Stimulated activated naive CD8-positive, alpha-beta T cell treated with anti-CD3 and anti-CD28 coated beads, Interleukin-15, amount 100 ng/mL, for 72 hours (primary cell): ENCODE measurements at regions not wholly inside any gene's neighbourhood (a gene's known extent, or its start where the extent isn't known, plus 50 kb on each side); places are given as distances from the start of the nearest gene placed in this dataset.
A peak's percentile ranks its signal among the peaks of the same experiment; 100 is the strongest.

Experiments used
- ATAC-seq: fragments of 150-1000 bp; cut with Tn5 transposase; 2 replicates; pipeline ENCODE4 v1.10.0; 2021; ENCODE audit warnings: mild to moderate bottlenecking, moderate library complexity
- DNase-seq, 2 donors: peaks; one replicate each; pipeline ENCODE4 v3.0.0; 2021 to 2022
- H3K27ac Mint-ChIP-seq, 2 donors: one replicate each; pipeline ENCODE4 v1.8.0; 2022; ENCODE audit warnings: mild to moderate bottlenecking in 2 of 2, mixed read lengths in 2 of 2, moderate library complexity in 2 of 2
- H3K27me3 Mint-ChIP-seq: one replicate; pipeline ENCODE4 v1.8.0; 2022; ENCODE audit warnings: mixed read lengths
- H3K4me1 Mint-ChIP-seq: one replicate; pipeline ENCODE4 v1.8.0; 2022; ENCODE audit warnings: mild to moderate bottlenecking, mixed read lengths
- H3K4me3 Mint-ChIP-seq, 2 donors: one replicate each; pipeline ENCODE4 v1.8.0; 2022; ENCODE audit warnings: mild to moderate bottlenecking in 2 of 2, mixed read lengths in 2 of 2, moderate library complexity in 1 of 2
- H3K9me3 Mint-ChIP-seq, 2 donors: one replicate each; pipeline ENCODE4 v1.8.0; 2022; ENCODE audit warnings: mixed read lengths in 2 of 2

GRCh38 chr13:107296804-107297203 lies 728.9 kb upstream of the ARGLU1 start:
- H3K4me1 Mint-ChIP-seq = no peaks in the 10 kb centered on the region
- no peak overlapping the region for H3K4me3 Mint-ChIP-seq
- no peak overlapping the region for H3K27ac Mint-ChIP-seq
- no peak for DNase-seq
- ATAC-seq = no peak
- H3K27me3 Mint-ChIP-seq = no peaks in the 10 kb centered on the region
- H3K9me3 Mint-ChIP-seq = peaks cover 0 to 4% of the 10 kb centered on the region in 2 donors

DNA sequence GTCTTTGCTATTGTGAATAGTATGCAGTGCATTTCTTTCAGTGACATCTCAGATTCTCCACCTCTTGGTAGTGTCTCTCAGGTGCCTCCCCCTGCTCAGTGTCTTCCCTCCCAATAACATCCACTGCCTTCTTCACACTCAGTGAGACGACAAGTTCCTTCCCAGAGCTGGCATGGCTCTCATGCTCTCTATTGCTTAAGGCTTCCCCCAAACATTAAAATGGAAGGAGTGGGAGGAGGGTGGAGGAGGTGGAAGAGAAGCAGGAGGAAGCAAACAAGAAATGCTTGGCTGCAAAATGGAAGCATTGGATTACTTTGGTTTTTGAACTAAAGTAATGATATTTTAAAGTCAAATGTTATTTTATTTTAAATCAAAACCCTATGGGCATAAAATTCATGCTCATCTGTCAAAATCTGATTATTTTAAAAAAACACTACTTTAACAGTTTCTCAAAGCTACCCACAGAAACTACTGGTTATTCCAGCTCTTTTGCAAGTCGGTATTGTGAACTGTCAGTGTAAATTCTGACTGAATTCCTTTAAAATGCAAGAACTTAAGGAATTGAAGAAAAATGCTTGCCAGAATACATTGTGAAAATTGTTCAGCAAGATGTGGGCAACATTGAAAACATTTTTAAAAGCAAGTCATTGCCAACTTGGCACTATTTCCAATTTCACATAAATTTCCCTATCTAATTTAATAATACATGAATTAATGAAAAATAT lies 727.6 kb upstream of the ARGLU1 start:
- no peaks in the 10 kb centered on the region for H3K27me3 Mint-ChIP-seq
- H3K9me3 Mint-ChIP-seq = peaks cover 0 to 4% of the 10 kb centered on the region in 2 donors
- no peaks in the 10 kb centered on the region for H3K4me1 Mint-ChIP-seq
- H3K27ac Mint-ChIP-seq = no peak overlapping the region
- ATAC-seq (no peak), DNase-seq (no peak)
- H3K4me3 Mint-ChIP-seq = no peak overlapping the region

- peaks cover 0 to 7% of the 10 kb centered on the region in 2 donors for H3K9me3 Mint-ChIP-seq
- DNase-seq (no peak), ATAC-seq (no peak)
- H3K4me3 Mint-ChIP-seq = no peak overlapping the region
- H3K27ac Mint-ChIP-seq = no peak overlapping the region
- H3K27me3 Mint-ChIP-seq = no peaks in the 10 kb centered on the region
- no peaks in the 10 kb centered on the region for H3K4me1 Mint-ChIP-seq
Observed at GRCh38 chr13:107293924-107294323, 726.0 kb upstream of the ARGLU1 start.

DNA sequence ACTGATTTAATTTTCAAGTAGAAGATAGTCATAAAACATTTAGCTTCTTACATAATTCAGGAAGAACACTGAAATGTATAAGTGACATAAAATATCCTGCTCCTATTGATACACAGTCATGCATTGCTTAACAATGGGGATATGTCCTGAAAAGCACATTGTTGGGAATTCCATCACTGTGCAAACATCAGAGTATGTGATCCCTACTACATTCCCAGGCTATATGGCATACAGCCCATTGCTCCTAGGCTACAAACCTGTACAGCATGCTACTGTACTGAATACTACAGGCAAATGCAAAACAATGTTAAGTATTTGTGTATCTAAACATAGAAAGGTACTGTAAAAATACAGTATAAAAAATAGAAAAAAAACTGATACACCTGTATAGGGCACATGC lies 723.9 kb upstream of the ARGLU1 start:
- Mint-ChIP-seq H3K9me3 (peaks cover 0 to 9% of the 10 kb centered on the region in 2 donors), H3K27me3 (no peaks in the 10 kb centered on the region), H3K27ac (no peak overlapping the region), H3K4me3 (no peak overlapping the region), H3K4me1 (no peaks in the 10 kb centered on the region)
- DNase-seq (no peak), ATAC-seq (no peak)

DNA sequence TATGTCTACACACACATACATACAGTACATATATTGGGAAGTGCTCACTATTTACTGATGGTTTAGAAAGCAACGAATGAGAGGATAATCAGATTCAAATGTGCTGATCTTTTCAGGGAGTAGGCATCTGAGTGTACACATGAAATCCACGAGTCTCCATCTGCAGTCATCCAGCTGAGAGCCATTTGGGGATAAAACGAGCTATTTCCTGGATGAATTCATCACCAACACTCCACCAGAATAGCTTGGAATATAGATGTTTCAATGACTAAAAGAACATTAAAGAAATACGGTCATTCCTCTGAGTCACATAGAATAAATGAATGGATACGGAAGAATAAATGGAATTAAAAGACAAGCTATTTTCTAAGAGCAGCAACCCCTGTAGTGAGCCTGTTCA lies 721.6 kb upstream of the ARGLU1 start:
- H3K27ac Mint-ChIP-seq = no peak overlapping the region
- DNase-seq (no peak), ATAC-seq (no peak)
- H3K9me3 Mint-ChIP-seq = peaks cover under 1 to 5% of the 10 kb centered on the region in 2 donors
- no peaks in the 10 kb centered on the region for H3K27me3 Mint-ChIP-seq
- H3K4me3 Mint-ChIP-seq = no peak overlapping the region
- H3K4me1 Mint-ChIP-seq = no peaks in the 10 kb centered on the region

DNA sequence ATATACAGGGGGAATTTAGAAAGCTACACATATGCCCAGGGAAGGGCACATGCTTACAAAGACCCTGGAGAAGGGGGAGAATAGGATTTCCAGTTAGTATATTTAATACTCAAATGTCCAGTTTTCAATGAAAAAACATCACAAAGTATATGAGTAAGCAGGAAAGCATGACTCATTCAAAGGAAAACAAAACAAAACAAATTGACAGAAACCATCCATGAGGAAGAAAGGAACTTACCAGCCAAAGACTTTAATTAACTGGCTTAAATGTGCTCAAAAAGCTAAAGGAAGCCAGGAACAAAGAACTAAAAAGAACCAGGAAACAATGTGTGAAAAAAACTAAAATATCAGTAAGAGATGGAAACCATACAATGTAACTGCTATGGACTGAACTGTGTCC lies 716.2 kb upstream of the ARGLU1 start:
- Mint-ChIP-seq H3K4me3 (no peak overlapping the region), H3K27ac (no peak overlapping the region), H3K9me3 (peaks cover 4 to 18% of the 10 kb centered on the region in 2 donors), H3K27me3 (no peaks in the 10 kb centered on the region), H3K4me1 (no peaks in the 10 kb centered on the region)
- DNase-seq (no peak), ATAC-seq (no peak)

DNA sequence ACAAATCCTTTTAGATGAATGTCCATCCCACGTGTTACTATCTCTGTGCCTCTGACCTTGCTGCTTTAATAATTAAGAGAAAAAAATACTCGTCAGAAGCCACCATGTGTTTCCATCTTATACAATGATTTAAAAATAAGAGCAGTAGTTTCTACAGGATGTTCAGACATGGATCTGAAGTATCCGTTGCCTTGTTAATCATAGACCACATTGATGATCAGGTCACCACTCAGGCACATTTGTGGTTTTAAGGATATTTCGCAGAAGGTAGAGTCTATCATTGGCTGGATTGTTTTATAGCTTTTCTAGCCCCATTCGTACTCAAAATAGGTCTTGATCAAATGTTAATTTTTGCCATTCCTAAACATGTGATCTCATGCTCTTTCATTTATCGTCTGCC lies 710.0 kb upstream of the ARGLU1 start:
- Mint-ChIP-seq H3K9me3 (peaks cover 0 to 10% of the 10 kb centered on the region in 2 donors), H3K27ac (no peak overlapping the region), H3K4me3 (no peak overlapping the region), H3K27me3 (no peaks in the 10 kb centered on the region), H3K4me1 (no peaks in the 10 kb centered on the region)
- no peak for DNase-seq
- ATAC-seq = no peak

DNA sequence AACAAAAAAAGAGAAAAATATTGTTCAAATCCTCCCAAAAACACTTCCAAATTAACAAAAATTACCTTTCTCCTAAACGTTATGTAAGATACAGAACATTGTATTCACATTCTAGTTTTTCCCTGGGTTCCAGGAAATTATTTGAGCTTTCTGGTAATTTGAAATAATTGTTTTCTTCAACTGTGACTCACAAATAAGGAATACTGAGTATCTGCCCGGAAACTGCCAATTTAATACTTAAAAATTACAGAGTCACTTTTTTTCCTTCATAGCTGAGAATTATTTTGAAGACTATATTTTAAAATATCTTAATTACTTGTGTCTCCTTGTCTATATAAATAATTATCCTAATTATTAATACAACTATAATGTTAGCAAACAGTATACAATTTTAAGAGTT lies 709.0 kb upstream of the ARGLU1 start:
- no peak for ATAC-seq
- no peaks in the 10 kb centered on the region for H3K27me3 Mint-ChIP-seq
- H3K27ac Mint-ChIP-seq = no peak overlapping the region
- no peaks in the 10 kb centered on the region for H3K4me1 Mint-ChIP-seq
- DNase-seq = no peak
- peaks cover 0 to 10% of the 10 kb centered on the region in 2 donors for H3K9me3 Mint-ChIP-seq
- no peak overlapping the region for H3K4me3 Mint-ChIP-seq

- Mint-ChIP-seq H3K27me3 (no peaks in the 10 kb centered on the region), H3K4me3 (no peak overlapping the region), H3K4me1 (peaks cover 3% of the 10 kb centered on the region), H3K27ac (no peak overlapping the region), H3K9me3 (peaks cover 0 to 3% of the 10 kb centered on the region in 2 donors)
- DNase-seq = no peak
- no peak for ATAC-seq
Observed at GRCh38 chr13:107275945-107276614, 708.1 kb upstream of the ARGLU1 start.

GRCh38 chr13:107275312-107275711 lies 707.4 kb upstream of the ARGLU1 start:
- peaks cover 6% of the 10 kb centered on the region for H3K4me1 Mint-ChIP-seq
- ATAC-seq = no peak
- no peak overlapping the region for H3K4me3 Mint-ChIP-seq
- no peaks in the 10 kb centered on the region for H3K27me3 Mint-ChIP-seq
- no peaks in the 10 kb centered on the region for H3K9me3 Mint-ChIP-seq
- no peak for DNase-seq
- H3K27ac Mint-ChIP-seq = no peak overlapping the region

DNA sequence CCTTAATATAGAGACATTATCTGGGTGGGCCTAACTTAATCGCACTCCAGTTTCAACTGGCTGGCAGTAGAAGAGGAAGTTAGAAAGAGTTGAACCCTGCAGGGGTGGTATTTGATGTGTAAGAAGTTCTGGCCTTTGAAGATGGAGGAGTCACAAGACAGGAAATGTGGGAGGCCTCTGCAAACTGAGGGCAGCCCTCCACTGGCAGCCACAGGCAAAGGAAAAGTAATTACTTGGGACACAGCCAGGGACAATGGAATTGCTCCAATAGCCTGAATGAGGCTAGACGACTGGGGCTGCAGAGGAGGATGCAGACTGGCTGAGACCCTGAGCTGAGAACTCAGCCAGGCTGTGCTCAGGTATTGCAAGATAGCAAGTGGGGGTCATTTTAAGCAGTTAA lies 703.3 kb upstream of the ARGLU1 start:
- Mint-ChIP-seq H3K4me1 (peaks cover 6% of the 10 kb centered on the region), H3K27me3 (no peaks in the 10 kb centered on the region), H3K27ac (peak overlapping the region in 1 of 2 donors; percentile 5), H3K9me3 (peaks cover 0 to 16% of the 10 kb centered on the region in 2 donors), H3K4me3 (no peak overlapping the region)
- no peak for DNase-seq
- ATAC-seq = no peak

DNA sequence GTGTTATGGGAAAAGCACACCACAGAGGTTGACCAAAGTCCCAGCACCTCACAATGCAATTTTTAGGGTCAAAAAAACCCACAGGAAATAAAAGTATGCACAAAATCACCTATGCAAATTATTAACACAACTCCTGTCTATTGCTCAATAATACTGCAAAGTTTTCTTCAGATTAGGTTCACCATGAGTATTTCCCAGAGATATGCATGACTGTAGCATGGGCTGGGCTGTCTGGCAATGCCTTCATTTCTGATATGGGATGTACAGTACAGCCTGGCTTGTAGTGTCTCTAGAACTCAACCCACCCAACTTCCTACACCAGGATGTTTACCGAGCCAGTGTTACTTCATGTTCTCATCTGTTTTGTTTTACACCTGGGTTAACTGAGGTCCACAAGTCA lies 698.7 kb upstream of the ARGLU1 start:
- no peak for ATAC-seq
- no peak overlapping the region for H3K4me3 Mint-ChIP-seq
- H3K9me3 Mint-ChIP-seq = peaks cover 0 to 16% of the 10 kb centered on the region in 2 donors
- no peaks in the 10 kb centered on the region for H3K27me3 Mint-ChIP-seq
- no peak overlapping the region for H3K27ac Mint-ChIP-seq
- H3K4me1 Mint-ChIP-seq = peaks cover 6% of the 10 kb centered on the region
- DNase-seq = no peak

GRCh38 chr13:107258599-107259187 lies 690.8 kb upstream of the ARGLU1 start:
- DNase-seq = no peak
- H3K4me1 Mint-ChIP-seq = no peaks in the 10 kb centered on the region
- peaks cover 1% of the 10 kb centered on the region for H3K27me3 Mint-ChIP-seq
- no peak for ATAC-seq
- H3K27ac Mint-ChIP-seq = no peak overlapping the region
- H3K4me3 Mint-ChIP-seq = no peak overlapping the region
- peaks cover 5 to 6% of the 10 kb centered on the region in 2 donors for H3K9me3 Mint-ChIP-seq

- DNase-seq = no peak
- H3K9me3 Mint-ChIP-seq = no peaks in the 10 kb centered on the region
- no peak for ATAC-seq
Observed at GRCh38 chr13:107254392-107254791, 686.5 kb upstream of the ARGLU1 start.

GRCh38 chr13:107252428-107252827 lies 684.5 kb upstream of the ARGLU1 start:
- Mint-ChIP-seq H3K27ac (no peak overlapping the region), H3K4me3 (no peak overlapping the region), H3K4me1 (no peaks in the 10 kb centered on the region), H3K27me3 (peaks cover 6% of the 10 kb centered on the region), H3K9me3 (no peaks in the 10 kb centered on the region)
- DNase-seq (no peak), ATAC-seq (no peak)

More at GRCh38 chr13:107254392-107254791, 686.5 kb upstream of the ARGLU1 start:
- H3K27ac Mint-ChIP-seq = no peak overlapping the region
- no peaks in the 10 kb centered on the region for H3K4me1 Mint-ChIP-seq
- H3K4me3 Mint-ChIP-seq = no peak overlapping the region
- peaks cover 6% of the 10 kb centered on the region for H3K27me3 Mint-ChIP-seq

DNA sequence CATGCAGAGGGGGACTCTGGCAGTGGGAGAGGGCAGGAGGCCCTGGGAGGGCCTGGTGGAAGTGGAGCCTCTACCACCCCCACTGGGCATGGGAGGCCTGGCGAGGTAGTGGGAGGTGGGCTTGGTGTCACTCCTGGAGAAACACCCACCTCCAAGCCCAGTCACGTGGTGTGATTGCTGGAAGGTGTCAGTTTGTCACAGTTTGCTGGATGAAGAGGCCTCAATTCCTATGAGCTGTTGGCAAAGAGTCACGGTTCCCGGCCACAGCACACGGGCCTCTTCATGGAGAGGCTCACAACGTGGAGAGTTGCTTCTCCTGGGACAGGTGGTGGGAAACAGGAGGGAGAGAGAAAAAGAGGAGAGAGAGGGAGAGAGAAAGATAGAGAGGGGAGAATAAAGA lies 684.1 kb upstream of the ARGLU1 start:
- Mint-ChIP-seq H3K27ac (no peak overlapping the region), H3K27me3 (peaks cover 6% of the 10 kb centered on the region), H3K4me1 (no peaks in the 10 kb centered on the region), H3K9me3 (no peaks in the 10 kb centered on the region), H3K4me3 (no peak overlapping the region)
- no peak for DNase-seq
- no peak for ATAC-seq
